SK-N-SH (cell line): ENCODE measurements at regions not wholly inside any gene's neighbourhood (a gene's known extent, or its start where the extent isn't known, plus 50 kb on each side); places are given as distances from the start of the nearest gene placed in this dataset.

Experiments
- CTCF ChIA-PET: fragments of 300-600, 350-600 bp; formaldehyde crosslinking; extraction: SDS; loops from one replicate; lab custom pipeline; 2021; lab: Yijun Ruan, JAX
- POLR2A ChIA-PET: fragments of 350-600 bp; sonication (Branson Sonifier 250); formaldehyde crosslinking; extraction: SDS; loops from one replicate; lab custom pipeline; 2020; ENCODE audit warnings: antibody characterized with exemption, inconsistent platforms; lab: Yijun Ruan, JAX
- DNase-seq: peaks from one replicate; pipeline ENCODE4 v3.0.0; 2012
- H2AFZ ChIP-seq: fragments of 200-600 bp; sonication (generic); 2 replicates; pipeline ENCODE4 v1.8.1; 2016; ENCODE audit warnings: antibody characterized with exemption, mild to moderate bottlenecking, low read depth
- H3F3A ChIP-seq: fragments of 200-600 bp; sonication (generic); replicated peaks from 2 replicates; pipeline ENCODE3; 2016; ENCODE audit warnings: antibody characterized with exemption, mild to moderate bottlenecking; ENCODE audit not compliant: insufficient read depth
- H3K27ac ChIP-seq, 2 experiments: fragments of 200-500 bp in 1 of 2; fragments of 200-600 bp in 1 of 2; sonication (Bioruptor generic) in 1 of 2; sonication (generic), shearing (Covaris generic) in 1 of 2; 2 replicates each; pipeline versions ENCODE4 v1.5.1 to v1.6.1; 2014 to 2016; ENCODE audit warnings: low read depth in 2 of 2, inconsistent platforms in 1 of 2, low read length in 1 of 2, mild to moderate bottlenecking in 1 of 2, mixed read lengths in 1 of 2
- H3K27me3 ChIP-seq: fragments of 200-600 bp; sonication (generic), shearing (Covaris generic); 2 replicates; pipeline ENCODE4 v1.6.1; 2016; ENCODE audit warnings: mixed run types; ENCODE audit not compliant: insufficient read depth
- H3K36me3 ChIP-seq, 2 experiments: fragments of 200-500 bp in 1 of 2; fragments of 200-600 bp in 1 of 2; sonication (Bioruptor generic) in 1 of 2; sonication (generic) in 1 of 2; replicated peaks in 1 of 2; 2 replicates each; pipeline versions ENCODE3 to v1.5.1; 2014 to 2016; ENCODE audit warnings: low read length in 1 of 2, mild to moderate bottlenecking in 1 of 2; ENCODE audit not compliant: insufficient read depth in 2 of 2, control insufficient read depth in 1 of 2
- H3K4me1 ChIP-seq, 2 experiments: fragments of 200-500 bp in 1 of 2; fragments of 200-600 bp in 1 of 2; sonication (Bioruptor generic) in 1 of 2; sonication (generic), shearing (Covaris generic) in 1 of 2; 2 replicates each; pipeline versions ENCODE4 v1.5.1 to v1.6.1; 2014 to 2016; ENCODE audit warnings: low read depth in 1 of 2, low read length in 1 of 2, mixed run types in 1 of 2; ENCODE audit not compliant: insufficient read depth in 2 of 2, control insufficient read depth in 1 of 2
- H3K4me2 ChIP-seq: fragments of 200-600 bp; sonication (generic), shearing (Covaris generic); 2 replicates; pipeline ENCODE4 v1.6.1; 2017; ENCODE audit warnings: mixed run types
- H3K4me3 ChIP-seq, 2 experiments: fragments of 200-500 bp in 1 of 2; fragments of 200-600 bp in 1 of 2; sonication (Bioruptor generic) in 1 of 2; sonication (generic), shearing (Covaris generic) in 1 of 2; 2 replicates each; pipeline versions ENCODE4 v1.5.1 to v1.8.1; 2014 to 2016; ENCODE audit warnings: low read depth in 2 of 2, inconsistent platforms in 1 of 2, low read length in 1 of 2, mild to moderate bottlenecking in 1 of 2, mixed read lengths in 1 of 2, moderate library complexity in 1 of 2
- H3K79me2 ChIP-seq: fragments of 200-600 bp; sonication (generic); 2 replicates; pipeline ENCODE4 v1.8.1; 2017; ENCODE audit warnings: mild to moderate bottlenecking; ENCODE audit not compliant: insufficient read depth
- H3K9ac ChIP-seq: fragments of 200-600 bp; sonication (generic); 2 replicates; pipeline ENCODE4 v1.6.1; 2017; ENCODE audit warnings: mixed run types
- H3K9me2 ChIP-seq: fragments of 200-600 bp; sonication (generic); 2 replicates; pipeline ENCODE4 v1.6.1; 2017; ENCODE audit warnings: mixed run types
- H3K9me3 ChIP-seq: fragments of 200-600 bp; sonication (generic); 2 replicates; pipeline ENCODE4 v1.6.1; 2017; ENCODE audit warnings: mixed run types, mild to moderate bottlenecking, moderate library complexity
- H4K20me1 ChIP-seq: fragments of 200-600 bp; sonication (generic); 2 replicates; pipeline ENCODE4 v1.6.1; 2017; ENCODE audit warnings: mild to moderate bottlenecking, mixed run types; ENCODE audit not compliant: insufficient read depth
- EP300 ChIP-seq, 2 experiments: IDR thresholded peaks; 2 replicates each; pipeline versions ENCODE4 v1.4.0 to v1.6.1; 2012; ENCODE audit warnings: borderline replicate concordance in 1 of 2, low read depth in 1 of 2, low read length in 1 of 2
- FOSL2 ChIP-seq: IDR thresholded peaks from 2 replicates; pipeline ENCODE4 v1.4.0; 2012; ENCODE audit warnings: low read depth, mild to moderate bottlenecking, moderate library complexity, borderline replicate concordance
- FOXJ3 ChIP-seq: sonication (generic); formaldehyde crosslinking; IDR thresholded peaks from 2 replicates; pipeline ENCODE4 v1.5.1; 2020; ENCODE audit warnings: mild to moderate bottlenecking, missing genetic modification reagents
- GABPA ChIP-seq: IDR thresholded peaks from 2 replicates; pipeline ENCODE4 v1.4.0; 2012; ENCODE audit warnings: low read depth, mild to moderate bottlenecking
- JUND ChIP-seq: IDR thresholded peaks from 2 replicates; pipeline ENCODE4 v1.4.0; 2012
- MEF2A ChIP-seq: IDR thresholded peaks from 2 replicates; pipeline ENCODE4 v1.4.0; 2012; ENCODE audit warnings: low read depth, borderline replicate concordance
- NFIC ChIP-seq: IDR thresholded peaks from 2 replicates; pipeline ENCODE4 v1.4.0; 2012; ENCODE audit warnings: borderline replicate concordance
- RAD21 ChIP-seq: IDR thresholded peaks from 2 replicates; pipeline ENCODE4 v1.6.1; 2012; ENCODE audit warnings: mild to moderate bottlenecking, low read length
- RXRA ChIP-seq: IDR thresholded peaks from 2 replicates; pipeline ENCODE4 v1.4.0; 2012; ENCODE audit warnings: low read depth, mild to moderate bottlenecking, borderline replicate concordance
- TCF12 ChIP-seq: IDR thresholded peaks from 2 replicates; pipeline ENCODE4 v1.4.0; 2012
- TEAD4 ChIP-seq: IDR thresholded peaks from 2 replicates; pipeline ENCODE4 v1.4.0; 2012; ENCODE audit warnings: mild to moderate bottlenecking, borderline replicate concordance; ENCODE audit not compliant: insufficient read depth
- WGBS: methylation state at CpG from one replicate; pipeline ENCODE4 v1.1.6; 2017; ENCODE audit warnings: low lambda C conversion rate; 5-methylcytosine and 5-hydroxymethylcytosine counted together
- TF ChIP-seq, protein P1 (sequence below): fragments of 200-600 bp; sonication (generic); IDR thresholded peaks from 2 replicates; pipeline ENCODE4 v1.6.1; 2017; ENCODE audit warnings: antibody characterized with exemption, mild to moderate bottlenecking, moderate library complexity
- TF ChIP-seq, protein P2 (sequence below): IDR thresholded peaks from 2 replicates; pipeline ENCODE4 v1.4.0; 2012; ENCODE audit warnings: low read depth, borderline replicate concordance
- TF ChIP-seq, protein P3 (sequence below): IDR thresholded peaks from 2 replicates; pipeline ENCODE4 v1.4.0; 2012; ENCODE audit warnings: low read depth
- TF ChIP-seq, protein P4 (sequence below): IDR thresholded peaks from 2 replicates; pipeline ENCODE4; 2012

DNA sequence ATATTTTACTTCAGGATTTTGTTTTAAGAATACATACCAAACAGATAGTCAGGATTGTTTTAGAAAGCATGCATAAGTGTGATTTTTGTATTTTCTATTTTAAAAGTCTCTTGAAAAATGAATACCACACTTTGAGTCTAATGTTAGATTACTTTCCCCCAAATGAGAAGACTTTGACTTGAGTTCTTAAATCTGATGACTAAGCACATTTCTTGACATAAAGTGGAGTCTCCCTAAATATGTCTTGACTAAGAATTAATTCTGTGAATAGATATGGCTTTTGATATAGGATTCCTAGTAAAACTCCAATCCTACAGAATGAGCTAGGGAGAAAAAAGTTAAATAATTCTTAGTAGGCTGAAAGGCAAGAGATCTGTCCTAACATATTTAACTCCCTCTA lies 624.2 kb upstream of the SPRY2 start:
- Histone ChIP-seq H3F3A (peaks cover 15% of the 10 kb centered on the region), H3K36me3 (no peaks in the 10 kb centered on the region), H3K4me3 (no peak overlapping the region), H3K9ac (no peak overlapping the region), H3K27me3 (no peaks in the 10 kb centered on the region), H2AFZ (no peak overlapping the region), H3K9me2 (no peaks in the 10 kb centered on the region), H3K79me2 (no peaks in the 10 kb centered on the region), H3K27ac (no peak overlapping the region), H3K4me2 (no peak overlapping the region), H3K9me3 (no peaks in the 10 kb centered on the region), H4K20me1 (no peaks in the 10 kb centered on the region), H3K4me1 (peaks cover 0 to 3% of the 10 kb centered on the region in 2 experiments; a peak in 1 of 4 replicates)
- TF ChIP-seq, protein P1, sequence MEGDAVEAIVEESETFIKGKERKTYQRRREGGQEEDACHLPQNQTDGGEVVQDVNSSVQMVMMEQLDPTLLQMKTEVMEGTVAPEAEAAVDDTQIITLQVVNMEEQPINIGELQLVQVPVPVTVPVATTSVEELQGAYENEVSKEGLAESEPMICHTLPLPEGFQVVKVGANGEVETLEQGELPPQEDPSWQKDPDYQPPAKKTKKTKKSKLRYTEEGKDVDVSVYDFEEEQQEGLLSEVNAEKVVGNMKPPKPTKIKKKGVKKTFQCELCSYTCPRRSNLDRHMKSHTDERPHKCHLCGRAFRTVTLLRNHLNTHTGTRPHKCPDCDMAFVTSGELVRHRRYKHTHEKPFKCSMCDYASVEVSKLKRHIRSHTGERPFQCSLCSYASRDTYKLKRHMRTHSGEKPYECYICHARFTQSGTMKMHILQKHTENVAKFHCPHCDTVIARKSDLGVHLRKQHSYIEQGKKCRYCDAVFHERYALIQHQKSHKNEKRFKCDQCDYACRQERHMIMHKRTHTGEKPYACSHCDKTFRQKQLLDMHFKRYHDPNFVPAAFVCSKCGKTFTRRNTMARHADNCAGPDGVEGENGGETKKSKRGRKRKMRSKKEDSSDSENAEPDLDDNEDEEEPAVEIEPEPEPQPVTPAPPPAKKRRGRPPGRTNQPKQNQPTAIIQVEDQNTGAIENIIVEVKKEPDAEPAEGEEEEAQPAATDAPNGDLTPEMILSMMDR = no peak
- no peak for TF ChIP-seq GABPA
- TF ChIP-seq, protein P2, sequence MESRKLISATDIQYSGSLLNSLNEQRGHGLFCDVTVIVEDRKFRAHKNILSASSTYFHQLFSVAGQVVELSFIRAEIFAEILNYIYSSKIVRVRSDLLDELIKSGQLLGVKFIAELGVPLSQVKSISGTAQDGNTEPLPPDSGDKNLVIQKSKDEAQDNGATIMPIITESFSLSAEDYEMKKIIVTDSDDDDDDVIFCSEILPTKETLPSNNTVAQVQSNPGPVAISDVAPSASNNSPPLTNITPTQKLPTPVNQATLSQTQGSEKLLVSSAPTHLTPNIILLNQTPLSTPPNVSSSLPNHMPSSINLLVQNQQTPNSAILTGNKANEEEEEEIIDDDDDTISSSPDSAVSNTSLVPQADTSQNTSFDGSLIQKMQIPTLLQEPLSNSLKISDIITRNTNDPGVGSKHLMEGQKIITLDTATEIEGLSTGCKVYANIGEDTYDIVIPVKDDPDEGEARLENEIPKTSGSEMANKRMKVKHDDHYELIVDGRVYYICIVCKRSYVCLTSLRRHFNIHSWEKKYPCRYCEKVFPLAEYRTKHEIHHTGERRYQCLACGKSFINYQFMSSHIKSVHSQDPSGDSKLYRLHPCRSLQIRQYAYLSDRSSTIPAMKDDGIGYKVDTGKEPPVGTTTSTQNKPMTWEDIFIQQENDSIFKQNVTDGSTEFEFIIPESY = no peak
- no peak for TF ChIP-seq MEF2A
- CTCF ChIA-PET = interaction anchor here (1.1 kb wide), 1 partner anchor 14 kb away, joined by 4 read pairs; no protein-coding TSS in a partner anchor
- DNase-seq = no peak
- POLR2A ChIA-PET = no interaction called here

DNA sequence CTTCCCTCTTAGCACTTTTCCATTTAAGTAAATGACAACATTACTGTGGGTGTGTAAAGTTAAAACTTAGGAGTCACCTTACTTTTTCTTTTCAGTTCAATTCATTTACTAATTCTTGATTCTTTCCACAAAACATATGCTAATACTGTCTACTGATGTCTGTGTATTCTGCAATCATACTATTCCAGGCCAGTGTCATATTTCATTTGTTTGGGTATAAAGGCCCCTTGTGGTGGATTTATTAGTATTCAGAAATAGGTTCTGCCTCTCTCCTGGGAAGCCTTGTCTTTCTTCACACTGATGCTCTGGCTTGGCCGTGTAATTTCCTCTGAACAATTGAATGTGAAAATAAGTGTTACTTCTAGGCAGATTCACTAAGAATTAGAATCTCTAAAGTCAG lies 621.9 kb upstream of the SPRY2 start:
- H3K27me3 ChIP-seq = no peaks in the 10 kb centered on the region
- no peak for DNase-seq
- peak overlapping the region; percentile 75 to 79; a peak in 3 of 4 replicates for H3K27ac ChIP-seq
- WGBS = 78% methylated on average over 1 of the region's 1 CpG
- H3K4me1 ChIP-seq = peaks cover 0 to 3% of the 10 kb centered on the region in 2 experiments; a peak in 1 of 4 replicates
- H3K9me3 ChIP-seq = no peaks in the 10 kb centered on the region
- no peaks in the 10 kb centered on the region for H3K36me3 ChIP-seq
- no peaks in the 10 kb centered on the region for H4K20me1 ChIP-seq
- 0 out of 2 replicates have a peak overlapping the region, but pooled peaks have one; percentile 16 for H3K9ac ChIP-seq
- peak overlapping the region; percentile 54; the same call in 1 of the 2 replicates for H2AFZ ChIP-seq
- CTCF ChIA-PET = no interaction called here
- peaks cover 15% of the 10 kb centered on the region for H3F3A ChIP-seq
- no peaks in the 10 kb centered on the region for H3K9me2 ChIP-seq
- peak; percentile 36 for TF ChIP-seq RAD21
- TF ChIP-seq NFIC = no peak
- H3K4me3 ChIP-seq = no peak overlapping the region
- POLR2A ChIA-PET = no interaction called here
- no peak overlapping the region for H3K4me2 ChIP-seq
- no peaks in the 10 kb centered on the region for H3K79me2 ChIP-seq

DNA sequence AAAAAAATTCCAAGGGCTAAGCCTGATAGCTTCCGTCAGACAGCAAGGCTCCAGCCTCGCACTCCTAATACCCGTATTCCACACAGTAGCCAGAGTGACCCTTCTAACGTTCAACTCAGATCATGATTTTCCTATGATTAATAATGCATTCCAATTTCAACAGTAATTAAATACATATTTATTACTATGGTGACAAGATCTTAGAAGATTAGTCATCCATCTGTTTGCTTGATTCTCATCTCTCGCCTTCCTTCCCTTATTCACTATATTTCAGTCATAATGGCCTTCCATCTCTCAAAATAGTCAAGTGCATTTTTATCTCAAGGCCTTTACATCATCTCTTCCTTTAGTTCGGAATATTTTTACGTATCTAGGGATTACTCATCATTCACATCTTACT lies 621.2 kb upstream of the SPRY2 start:
- peaks cover 0 to 3% of the 10 kb centered on the region in 2 experiments; a peak in 1 of 4 replicates for H3K4me1 ChIP-seq
- DNase-seq = no peak
- no peaks in the 10 kb centered on the region for H3K79me2 ChIP-seq
- H3K9me3 ChIP-seq = no peaks in the 10 kb centered on the region
- WGBS = 25% methylated on average over 7 of the region's 7 CpGs
- no peak overlapping the region for H3K4me3 ChIP-seq
- 0 out of 2 replicates have a peak overlapping the region, but pooled peaks have one; percentile 16 for H3K9ac ChIP-seq
- no peaks in the 10 kb centered on the region for H3K9me2 ChIP-seq
- CTCF ChIA-PET = interaction anchor here (1.0 kb wide), 2 partner anchors 17 to 56 kb away, joined by 4 to 5 read pairs; no protein-coding TSS in a partner anchor
- 0 out of 2 replicates have a peak overlapping the region, but pooled peaks have one; percentile 5 for H3K4me2 ChIP-seq
- H3K27ac ChIP-seq = peak overlapping the region; percentile 75 to 79
- H3F3A ChIP-seq = peaks cover 19% of the 10 kb centered on the region
- POLR2A ChIA-PET = no interaction called here
- peak overlapping the region; percentile 54; the same call in 1 of the 2 replicates for H2AFZ ChIP-seq
- H3K36me3 ChIP-seq = no peaks in the 10 kb centered on the region
- no peaks in the 10 kb centered on the region for H3K27me3 ChIP-seq
- no peaks in the 10 kb centered on the region for H4K20me1 ChIP-seq
- TF ChIP-seq GABPA (no peak), TEAD4 (peak; percentile 56; the same call in 1 of the 2 replicates), MEF2A (peak; percentile 52; the same call in 1 of the 2 replicates), NFIC (peak; percentile 15; the same call in 1 of the 2 replicates), TCF12 (peak; percentile 81), EP300 (IDR thresholded peaks at IDR 0.05; ENCODE audit: borderline replicate concordance in 1 of 2, low read depth in 1 of 2, low read length in 1 of 2) (peak; percentile 27 to 85; a peak in 3 of 4 replicates), FOXJ3 (CRISPR knock-in tag) (no peak), FOSL2 (peak; percentile 46), JUND (peak; percentile 61), RXRA (peak; percentile 66; the same call in 1 of the 2 replicates)
- TF ChIP-seq, protein P3, sequence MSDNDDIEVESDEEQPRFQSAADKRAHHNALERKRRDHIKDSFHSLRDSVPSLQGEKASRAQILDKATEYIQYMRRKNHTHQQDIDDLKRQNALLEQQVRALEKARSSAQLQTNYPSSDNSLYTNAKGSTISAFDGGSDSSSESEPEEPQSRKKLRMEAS = 0 out of 2 replicates have a peak, but pooled peaks have one; percentile 29
- TF ChIP-seq, protein P4, sequence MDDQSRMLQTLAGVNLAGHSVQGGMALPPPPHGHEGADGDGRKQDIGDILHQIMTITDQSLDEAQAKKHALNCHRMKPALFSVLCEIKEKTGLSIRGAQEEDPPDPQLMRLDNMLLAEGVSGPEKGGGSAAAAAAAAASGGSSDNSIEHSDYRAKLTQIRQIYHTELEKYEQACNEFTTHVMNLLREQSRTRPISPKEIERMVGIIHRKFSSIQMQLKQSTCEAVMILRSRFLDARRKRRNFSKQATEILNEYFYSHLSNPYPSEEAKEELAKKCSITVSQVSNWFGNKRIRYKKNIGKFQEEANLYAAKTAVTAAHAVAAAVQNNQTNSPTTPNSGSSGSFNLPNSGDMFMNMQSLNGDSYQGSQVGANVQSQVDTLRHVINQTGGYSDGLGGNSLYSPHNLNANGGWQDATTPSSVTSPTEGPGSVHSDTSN = peak; percentile 78
